ENCODE measurements at regions not wholly inside any gene's neighbourhood (a gene's known extent, or its start where the extent isn't known, plus 50 kb on each side); places are given as distances from the start of the nearest gene placed in this dataset.
"Not testable (repeated sequence)": the region's sequence is repeated elsewhere in the genome, so short reads cannot be mapped to it uniquely, and the experiment has no call there.

DNA sequence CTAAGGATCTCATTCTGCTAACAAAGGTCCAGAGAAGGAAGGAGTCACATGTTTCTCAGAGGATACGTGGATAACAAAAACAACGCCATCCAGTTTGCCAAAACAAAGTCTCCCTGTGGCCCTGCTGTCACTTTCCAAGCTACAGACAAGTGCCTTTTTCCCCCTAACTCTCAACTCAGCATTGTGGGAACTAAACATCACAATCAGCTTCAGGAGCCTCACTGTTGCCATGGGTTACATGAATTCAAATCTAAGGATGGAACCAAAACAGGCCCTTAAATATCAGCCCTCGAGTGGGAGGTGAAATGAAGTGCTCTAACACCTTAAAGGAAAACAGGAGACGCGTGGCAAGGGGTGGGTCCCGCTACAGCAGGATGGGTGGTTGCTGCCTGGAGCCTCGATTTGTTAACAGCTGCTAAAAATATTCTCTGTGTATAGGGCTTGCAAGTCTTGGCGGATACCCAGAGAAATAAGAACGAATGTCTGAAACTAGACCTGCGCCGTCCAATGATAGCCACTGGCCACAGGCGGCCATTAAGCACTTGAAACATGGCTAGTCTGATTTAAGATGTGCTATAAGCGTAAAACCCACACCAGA lies 66.4 kb upstream of the SOD1 start:
- DNase-seq (ENCODE audit: low spot score) (no peak), ATAC-seq (ENCODE audit: low read depth) (no peak)
- no peaks in the 10 kb centered on the region for H3K36me3 ChIP-seq (ENCODE audit: low read depth)
- no peak overlapping the region for H3K27ac ChIP-seq (ENCODE audit: poor library complexity, severe bottlenecking)
- H3K4me1 ChIP-seq (ENCODE audit: insufficient read depth, poor library complexity, severe bottlenecking) = no peaks in the 10 kb centered on the region
- no peaks in the 10 kb centered on the region for H3K27me3 ChIP-seq (ENCODE audit: insufficient read depth, poor library complexity, severe bottlenecking)
- H3K9me3 ChIP-seq (ENCODE audit: severe bottlenecking) = no peaks in the 10 kb centered on the region
- no peak overlapping the region for H3K4me3 ChIP-seq (ENCODE audit: severe bottlenecking)
- no peak for TF ChIP-seq CTCF (IDR thresholded peaks at IDR 0.05; ENCODE audit: poor library complexity, severe bottlenecking)

DNA sequence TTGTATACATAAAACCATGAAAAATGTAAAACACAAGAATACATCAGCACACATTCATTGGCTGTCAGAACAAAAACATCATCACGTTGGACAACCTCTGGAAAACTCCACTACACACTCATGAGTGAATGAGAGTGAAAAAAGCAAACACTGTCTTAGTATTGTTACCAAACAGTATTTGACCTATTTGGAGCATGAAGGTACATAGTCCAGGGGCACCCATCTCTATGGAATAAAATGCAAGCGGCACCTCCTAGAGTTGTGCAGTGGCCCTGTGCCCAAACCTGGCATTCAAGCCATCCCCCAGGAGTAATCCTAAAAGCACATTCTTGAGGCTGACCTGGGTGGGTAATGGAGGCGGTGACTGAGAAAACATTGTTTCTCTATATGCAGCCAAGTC lies 67.0 kb upstream of the SOD1 start:
- Histone ChIP-seq H3K9me3 (ENCODE audit: severe bottlenecking) (no peaks in the 10 kb centered on the region), H3K4me1 (ENCODE audit: insufficient read depth, poor library complexity, severe bottlenecking) (no peaks in the 10 kb centered on the region), H3K4me3 (ENCODE audit: severe bottlenecking) (no peak overlapping the region), H3K36me3 (ENCODE audit: low read depth) (no peaks in the 10 kb centered on the region), H3K27ac (ENCODE audit: poor library complexity, severe bottlenecking) (no peak overlapping the region), H3K27me3 (ENCODE audit: insufficient read depth, poor library complexity, severe bottlenecking) (no peaks in the 10 kb centered on the region)
- no peak for DNase-seq (ENCODE audit: low spot score)
- ATAC-seq (ENCODE audit: low read depth) = no peak
- TF ChIP-seq CTCF (IDR thresholded peaks at IDR 0.05; ENCODE audit: poor library complexity, severe bottlenecking) = no peak

- no peak overlapping the region for H3K4me3 ChIP-seq (ENCODE audit: severe bottlenecking)
- TF ChIP-seq CTCF (IDR thresholded peaks at IDR 0.05; ENCODE audit: poor library complexity, severe bottlenecking) = no peak
- no peak overlapping the region for H3K27ac ChIP-seq (ENCODE audit: poor library complexity, severe bottlenecking)
- H3K4me1 ChIP-seq (ENCODE audit: insufficient read depth, poor library complexity, severe bottlenecking) = no peaks in the 10 kb centered on the region
- no peaks in the 10 kb centered on the region for H3K9me3 ChIP-seq (ENCODE audit: severe bottlenecking)
- H3K27me3 ChIP-seq (ENCODE audit: insufficient read depth, poor library complexity, severe bottlenecking) = no peaks in the 10 kb centered on the region
- ATAC-seq (ENCODE audit: low read depth) (no peak), DNase-seq (ENCODE audit: low spot score) (no peak)
- H3K36me3 ChIP-seq (ENCODE audit: low read depth) = no peaks in the 10 kb centered on the region
Observed at GRCh38 chr21:31589820-31590219, 69.7 kb upstream of the SOD1 start.

- H3K36me3 ChIP-seq (ENCODE audit: low read depth) = no peaks in the 10 kb centered on the region
- no peak overlapping the region for H3K27ac ChIP-seq (ENCODE audit: poor library complexity, severe bottlenecking)
- no peak overlapping the region for H3K4me3 ChIP-seq (ENCODE audit: severe bottlenecking)
- ATAC-seq (ENCODE audit: low read depth) (no peak), DNase-seq (ENCODE audit: low spot score) (no peak)
- H3K4me1 ChIP-seq (ENCODE audit: insufficient read depth, poor library complexity, severe bottlenecking) = no peaks in the 10 kb centered on the region
- H3K27me3 ChIP-seq (ENCODE audit: insufficient read depth, poor library complexity, severe bottlenecking) = no peaks in the 10 kb centered on the region
- no peaks in the 10 kb centered on the region for H3K9me3 ChIP-seq (ENCODE audit: severe bottlenecking)
- TF ChIP-seq CTCF (IDR thresholded peaks at IDR 0.05; ENCODE audit: poor library complexity, severe bottlenecking) = no peak
Observed at GRCh38 chr21:31586118-31586517, 73.4 kb upstream of the SOD1 start.

DNA sequence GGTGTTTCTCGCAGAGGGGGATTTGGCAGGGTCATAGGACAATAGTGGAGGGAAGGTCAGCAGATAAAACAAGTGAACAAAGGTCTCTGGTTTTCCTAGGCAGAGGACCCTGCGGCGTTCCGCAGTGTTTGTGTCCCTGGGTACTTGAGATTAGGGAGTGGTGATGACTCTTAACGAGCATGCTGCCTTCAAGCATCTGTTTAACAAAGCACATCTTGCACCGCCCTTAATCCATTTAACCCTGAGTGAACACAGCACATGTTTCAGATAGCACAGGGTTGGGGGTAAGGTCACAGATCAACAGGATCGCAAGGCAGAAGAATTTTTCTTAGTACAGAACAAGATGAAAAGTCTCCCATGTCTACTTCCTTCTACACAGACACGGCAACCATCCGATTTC lies 75.6 kb upstream of the SOD1 start:
- H3K4me3 ChIP-seq (ENCODE audit: severe bottlenecking); H3K4me1 ChIP-seq (ENCODE audit: insufficient read depth, poor library complexity, severe bottlenecking); H3K36me3 ChIP-seq (ENCODE audit: low read depth); DNase-seq (ENCODE audit: low spot score); H3K9me3 ChIP-seq (ENCODE audit: severe bottlenecking); H3K27me3 ChIP-seq (ENCODE audit: insufficient read depth, poor library complexity, severe bottlenecking); H3K27ac ChIP-seq (ENCODE audit: poor library complexity, severe bottlenecking); ATAC-seq (ENCODE audit: low read depth): not testable (repeated sequence)

Measured in RWPE2 (cell line).